ENCODE measurements at regions not wholly inside any gene's neighbourhood (a gene's known extent, or its start where the extent isn't known, plus 50 kb on each side); places are given as distances from the start of the nearest gene placed in this dataset.

- H3K36me3 Mint-ChIP-seq, result no peaks in the 10 kb centered on the region
- H3K27me3 Mint-ChIP-seq, result no peaks in the 10 kb centered on the region
- H3K4me3 Mint-ChIP-seq, result no peak overlapping the region
- no peaks in the 10 kb centered on the region for H3K4me1 Mint-ChIP-seq
- DNase-seq (no peak), ATAC-seq (ENCODE audit: low read depth in 2 of 2) (no peak)
- H3K27ac Mint-ChIP-seq, result no peak overlapping the region
- H3K9me3 Mint-ChIP-seq, result peaks cover 0 to 4% (median 0%) of the 10 kb centered on the region in 7 donors
Observed at GRCh38 chr2:167504061-167504460, 615.8 kb downstream of the XIRP2 start.

DNA sequence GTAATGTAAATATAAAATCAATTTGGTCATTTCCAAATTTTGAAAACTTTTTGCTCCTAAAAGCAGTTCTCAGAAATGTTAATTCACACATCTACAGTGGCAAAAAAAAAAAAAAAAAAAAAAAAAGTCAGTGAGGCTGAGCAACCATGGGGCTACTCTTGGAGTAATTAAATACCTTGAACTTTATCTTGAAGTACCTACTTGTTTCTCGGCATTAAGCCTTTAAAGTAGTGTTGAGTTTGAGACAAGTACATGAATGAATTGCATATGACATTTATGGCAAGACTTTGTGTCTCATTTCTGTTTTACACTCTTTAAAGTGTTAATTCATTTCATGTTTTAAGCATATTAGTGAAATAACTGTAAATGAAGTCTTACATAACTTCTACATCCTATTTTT is 613.3 kb downstream of the XIRP2 start:
- ATAC-seq (ENCODE audit: low read depth in 2 of 2), result no peak
- DNase-seq, result no peak
- H3K4me1 Mint-ChIP-seq, result no peaks in the 10 kb centered on the region
- H3K4me3 Mint-ChIP-seq, result no peak overlapping the region
- H3K27ac Mint-ChIP-seq, result no peak overlapping the region
- H3K36me3 Mint-ChIP-seq, result no peaks in the 10 kb centered on the region
- H3K9me3 Mint-ChIP-seq, result peaks cover 0 to 4% (median 0%) of the 10 kb centered on the region in 7 donors
- H3K27me3 Mint-ChIP-seq, result no peaks in the 10 kb centered on the region

DNA sequence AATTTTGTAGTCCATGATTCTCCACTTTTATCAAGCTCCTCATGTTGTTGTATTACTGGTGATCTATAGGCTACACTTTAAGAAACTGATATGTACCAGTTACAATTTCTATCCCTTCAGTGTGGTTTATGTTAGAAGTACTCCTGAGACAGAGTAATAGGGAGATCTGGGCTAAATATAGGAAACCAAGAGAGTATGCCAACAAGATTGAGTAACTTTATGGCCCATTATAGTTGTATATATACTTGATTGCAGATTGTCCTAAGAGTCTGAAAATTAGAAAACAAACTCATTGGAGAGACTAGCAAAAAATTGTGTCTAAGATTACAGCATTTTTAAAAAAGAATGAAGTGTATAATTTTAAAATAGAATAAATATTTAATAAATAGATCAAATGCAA is 605.6 kb downstream of the XIRP2 start:
- peaks cover 0 to 5% (median 0%) of the 10 kb centered on the region in 7 donors for H3K9me3 Mint-ChIP-seq
- no peaks in the 10 kb centered on the region for H3K4me1 Mint-ChIP-seq
- H3K27ac Mint-ChIP-seq, result no peak overlapping the region
- no peaks in the 10 kb centered on the region for H3K27me3 Mint-ChIP-seq
- H3K36me3 Mint-ChIP-seq, result no peaks in the 10 kb centered on the region
- DNase-seq (no peak), ATAC-seq (ENCODE audit: low read depth in 2 of 2) (no peak)
- no peak overlapping the region for H3K4me3 Mint-ChIP-seq

DNA sequence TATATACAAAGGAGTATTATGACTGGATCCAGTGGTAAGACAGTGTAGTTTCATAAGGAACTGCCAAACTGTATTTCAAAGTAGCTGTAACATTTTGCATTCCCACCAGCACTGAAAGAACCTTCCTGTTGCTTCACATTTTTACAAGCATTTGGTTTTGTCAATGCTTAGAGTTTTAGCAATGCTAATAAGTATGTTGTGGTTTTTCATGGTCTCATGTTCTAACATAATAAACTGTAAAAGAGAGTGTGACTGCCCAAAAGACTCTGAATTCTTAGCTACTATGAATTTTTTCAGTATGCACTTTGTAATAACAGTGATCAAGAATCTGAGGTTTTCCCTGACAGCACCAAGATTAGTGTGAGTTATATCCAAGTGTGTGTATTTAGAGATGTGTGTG is 604.2 kb downstream of the XIRP2 start:
- Mint-ChIP-seq H3K27me3 (no peaks in the 10 kb centered on the region), H3K36me3 (no peaks in the 10 kb centered on the region), H3K4me3 (no peak overlapping the region), H3K9me3 (peaks cover 0 to 5% (median 0%) of the 10 kb centered on the region in 7 donors), H3K4me1 (no peaks in the 10 kb centered on the region), H3K27ac (no peak overlapping the region)
- no peak for DNase-seq
- ATAC-seq (ENCODE audit: low read depth in 2 of 2), result no peak

GRCh38 chr2:167491788-167492187 is 603.5 kb downstream of the XIRP2 start:
- Mint-ChIP-seq H3K4me3 (no peak overlapping the region), H3K36me3 (no peaks in the 10 kb centered on the region), H3K9me3 (peaks cover 0 to 5% (median 0%) of the 10 kb centered on the region in 7 donors), H3K27ac (no peak overlapping the region), H3K27me3 (no peaks in the 10 kb centered on the region), H3K4me1 (no peaks in the 10 kb centered on the region)
- ATAC-seq (ENCODE audit: low read depth in 2 of 2), result no peak
- no peak for DNase-seq

DNA sequence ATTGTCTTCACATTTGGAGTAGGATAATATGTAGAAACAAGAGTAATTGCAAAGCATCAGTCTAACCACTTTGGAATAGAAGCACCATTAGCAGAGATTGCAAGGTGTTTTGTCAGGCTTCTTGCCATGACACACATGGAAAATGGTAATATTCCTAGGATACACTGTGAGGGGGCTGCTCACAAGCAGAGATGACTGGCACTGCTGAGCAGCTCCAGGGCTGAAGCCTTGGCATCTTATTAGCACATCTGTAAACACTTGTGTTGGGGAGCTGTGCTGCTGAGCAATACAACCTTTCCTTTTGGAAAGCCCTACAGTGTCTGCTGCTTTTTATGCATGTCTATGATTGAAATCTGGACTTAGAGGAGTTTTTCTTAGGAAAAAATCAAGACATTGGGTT is 602.2 kb downstream of the XIRP2 start:
- Mint-ChIP-seq H3K4me1 (no peaks in the 10 kb centered on the region), H3K27me3 (no peaks in the 10 kb centered on the region), H3K36me3 (no peaks in the 10 kb centered on the region), H3K9me3 (peaks cover 0 to 3% (median 0%) of the 10 kb centered on the region in 7 donors), H3K4me3 (no peak overlapping the region), H3K27ac (no peak overlapping the region)
- ATAC-seq (ENCODE audit: low read depth in 2 of 2), result no peak
- no peak for DNase-seq

- ATAC-seq (ENCODE audit: low read depth in 2 of 2) (no peak), DNase-seq (no peak)
- Mint-ChIP-seq H3K27me3 (no peaks in the 10 kb centered on the region), H3K4me3 (no peak overlapping the region), H3K4me1 (no peaks in the 10 kb centered on the region), H3K9me3 (peaks cover 0 to 3% (median 0%) of the 10 kb centered on the region in 7 donors), H3K27ac (no peak overlapping the region), H3K36me3 (no peaks in the 10 kb centered on the region)
Observed at GRCh38 chr2:167489325-167489724, 601.0 kb downstream of the XIRP2 start.

- Mint-ChIP-seq H3K9me3 (peaks cover 0 to 3% (median 0%) of the 10 kb centered on the region in 7 donors), H3K27me3 (no peaks in the 10 kb centered on the region), H3K36me3 (no peaks in the 10 kb centered on the region), H3K4me3 (no peak overlapping the region), H3K27ac (no peak overlapping the region), H3K4me1 (no peaks in the 10 kb centered on the region)
- ATAC-seq (ENCODE audit: low read depth in 2 of 2), result no peak
- no peak for DNase-seq
Observed at GRCh38 chr2:167487728-167488127, 599.4 kb downstream of the XIRP2 start.

DNA sequence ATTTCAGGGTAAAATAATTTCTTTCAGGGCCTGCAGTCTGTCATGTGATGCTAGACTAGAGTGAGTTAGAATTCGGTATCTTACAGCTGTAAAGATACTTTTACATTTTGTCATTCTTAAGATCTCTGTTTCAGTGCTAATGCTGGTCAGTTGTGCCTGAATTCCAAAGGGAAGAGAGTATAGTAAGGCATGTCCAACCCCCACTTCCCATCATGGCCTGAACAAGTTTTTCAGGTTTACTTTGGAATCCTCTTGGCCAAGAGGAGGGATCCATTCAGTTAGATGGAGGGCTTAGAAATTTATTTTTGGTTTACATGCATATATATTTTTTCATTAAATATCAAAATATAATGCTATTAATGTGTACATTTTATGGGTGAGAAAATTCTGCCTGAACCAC is 596.6 kb downstream of the XIRP2 start:
- H3K4me1 Mint-ChIP-seq, result no peaks in the 10 kb centered on the region
- H3K9me3 Mint-ChIP-seq, result peaks cover 0 to 3% (median 0%) of the 10 kb centered on the region in 7 donors
- no peak overlapping the region for H3K4me3 Mint-ChIP-seq
- H3K36me3 Mint-ChIP-seq, result no peaks in the 10 kb centered on the region
- DNase-seq (no peak), ATAC-seq (ENCODE audit: low read depth in 2 of 2) (no peak)
- H3K27ac Mint-ChIP-seq, result no peak overlapping the region
- no peaks in the 10 kb centered on the region for H3K27me3 Mint-ChIP-seq

DNA sequence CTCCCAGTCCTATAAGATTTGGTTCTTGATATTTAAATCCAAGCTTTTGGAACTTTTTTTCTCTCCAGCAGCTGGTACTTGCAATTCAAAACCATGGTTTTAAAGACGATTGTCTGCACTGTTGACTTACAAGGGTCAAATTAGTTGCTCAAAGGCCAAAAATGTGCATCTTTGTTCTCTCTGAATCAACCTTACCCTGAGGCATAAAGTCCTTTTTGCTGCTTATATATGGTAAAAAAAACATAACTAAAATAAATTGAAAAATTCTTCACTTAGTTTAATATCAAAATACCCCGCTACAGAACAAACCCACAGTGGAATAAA is 592.7 kb downstream of the XIRP2 start:
- ATAC-seq (ENCODE audit: low read depth in 2 of 2) (no peak), DNase-seq (no peak)
- Mint-ChIP-seq H3K4me1 (no peaks in the 10 kb centered on the region), H3K36me3 (no peaks in the 10 kb centered on the region), H3K27me3 (no peaks in the 10 kb centered on the region), H3K27ac (no peak overlapping the region), H3K9me3 (peaks cover 0 to 2% (median 0%) of the 10 kb centered on the region in 7 donors), H3K4me3 (no peak overlapping the region)

DNA sequence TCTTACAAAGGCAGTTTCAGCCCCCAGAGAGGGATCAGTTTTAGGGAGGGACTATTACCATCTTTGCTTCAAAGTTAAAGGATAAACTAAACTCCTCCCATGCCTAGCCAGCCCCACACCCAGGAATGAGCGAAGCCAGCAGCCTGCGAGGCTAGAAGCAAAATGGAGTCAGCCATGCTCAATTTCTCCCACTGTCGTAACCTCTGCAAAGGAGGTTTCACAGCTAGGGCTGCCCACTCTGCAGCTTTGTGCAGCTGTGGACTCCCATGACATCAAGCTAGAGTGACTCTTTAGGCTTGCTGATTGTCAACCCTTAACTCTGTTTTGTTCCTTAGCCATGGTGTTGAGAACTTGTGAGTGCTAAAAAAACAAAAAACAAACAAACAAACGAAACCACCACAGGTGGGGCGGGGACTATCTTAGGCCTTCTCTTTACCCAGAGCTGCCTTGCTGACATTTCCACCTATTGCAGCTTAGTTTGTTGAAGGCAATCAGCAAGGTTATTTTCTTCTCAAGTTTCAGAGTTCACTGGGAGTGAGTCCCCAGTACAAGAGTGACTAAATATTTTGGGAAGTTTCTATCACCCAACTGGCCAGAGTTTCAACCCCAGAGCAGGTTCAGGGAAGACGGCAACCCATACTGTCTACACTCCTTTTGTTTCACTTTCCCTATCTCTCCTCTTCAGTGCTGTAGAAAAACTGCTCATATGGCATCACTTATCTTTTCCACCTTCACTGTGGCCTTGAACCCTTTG is 592.1 kb downstream of the XIRP2 start:
- Mint-ChIP-seq H3K27me3 (no peaks in the 10 kb centered on the region), H3K4me1 (no peaks in the 10 kb centered on the region), H3K4me3 (no peak overlapping the region), H3K36me3 (no peaks in the 10 kb centered on the region), H3K9me3 (peaks cover 0 to 2% (median 0%) of the 10 kb centered on the region in 7 donors), H3K27ac (no peak overlapping the region)
- no peak for ATAC-seq (ENCODE audit: low read depth in 2 of 2)
- DNase-seq, result no peak

DNA sequence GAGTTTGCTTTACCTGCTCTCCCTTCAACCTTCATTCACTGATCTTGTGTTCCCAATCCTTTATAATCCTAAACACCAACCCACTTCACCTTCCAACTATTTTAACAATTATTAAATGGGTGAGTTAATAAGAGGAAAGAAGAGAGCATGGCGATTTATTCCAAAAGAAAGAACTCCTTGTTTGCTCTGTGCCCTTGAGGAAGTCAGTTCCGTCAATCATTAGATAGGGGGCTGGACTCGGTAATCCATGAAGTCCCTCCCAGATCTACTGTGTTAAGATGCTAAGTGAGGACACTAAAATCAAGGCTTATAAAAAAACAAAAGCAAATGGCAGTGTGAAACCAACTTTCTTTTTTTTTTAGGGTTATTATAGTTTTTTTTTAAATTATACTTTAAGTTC is 589.9 kb downstream of the XIRP2 start:
- ATAC-seq (ENCODE audit: low read depth in 2 of 2) (no peak), DNase-seq (no peak)
- Mint-ChIP-seq H3K4me1 (no peaks in the 10 kb centered on the region), H3K27me3 (no peaks in the 10 kb centered on the region), H3K27ac (no peak overlapping the region), H3K4me3 (no peak overlapping the region), H3K9me3 (peaks cover 0 to 2% (median 0%) of the 10 kb centered on the region in 7 donors), H3K36me3 (no peaks in the 10 kb centered on the region)

DNA sequence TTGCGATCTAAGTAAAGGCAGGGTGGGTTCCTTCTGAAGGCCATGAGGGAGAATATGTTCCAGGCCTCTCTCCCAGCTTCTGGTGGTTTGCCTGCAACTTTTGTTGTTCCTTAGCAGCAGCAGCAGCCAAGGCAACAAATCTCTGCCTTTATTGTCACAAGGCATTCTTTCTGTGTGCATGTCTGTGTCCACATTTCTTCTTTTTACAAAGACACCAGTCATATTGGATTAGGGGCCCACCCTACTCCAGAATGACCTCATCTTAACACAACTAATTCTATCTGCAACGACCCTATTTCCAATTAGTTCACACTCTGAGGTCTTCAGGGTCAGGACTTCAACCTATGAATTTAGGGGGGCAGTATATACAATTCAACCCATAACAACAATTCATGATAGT is 587.5 kb downstream of the XIRP2 start:
- DNase-seq, result no peak
- H3K27me3 Mint-ChIP-seq, result no peaks in the 10 kb centered on the region
- no peaks in the 10 kb centered on the region for H3K9me3 Mint-ChIP-seq
- H3K4me3 Mint-ChIP-seq, result no peak overlapping the region
- H3K36me3 Mint-ChIP-seq, result no peaks in the 10 kb centered on the region
- ATAC-seq (ENCODE audit: low read depth in 2 of 2), result no peak
- H3K4me1 Mint-ChIP-seq, result no peaks in the 10 kb centered on the region
- no peak overlapping the region for H3K27ac Mint-ChIP-seq

DNA sequence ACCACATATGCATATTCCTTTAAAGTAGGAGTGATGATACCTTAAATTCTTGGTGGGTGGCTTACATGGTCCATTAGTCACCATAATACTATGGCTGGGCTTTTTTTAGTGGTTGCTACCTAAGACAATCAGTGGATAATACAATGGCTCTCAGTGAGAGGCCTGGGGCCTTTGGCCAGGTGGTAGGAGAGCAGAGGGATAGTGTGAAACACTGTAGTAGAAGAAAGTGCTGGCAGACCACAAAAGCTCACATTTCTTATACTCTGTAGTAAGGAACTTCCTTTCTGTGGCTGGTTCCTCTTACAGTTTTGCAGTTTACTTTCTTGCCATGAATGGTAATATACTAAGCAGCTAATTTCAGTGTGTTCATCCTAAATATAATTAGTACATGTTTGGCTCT is 583.5 kb downstream of the XIRP2 start:
- H3K4me1 Mint-ChIP-seq, result no peaks in the 10 kb centered on the region
- H3K9me3 Mint-ChIP-seq, result no peaks in the 10 kb centered on the region
- H3K36me3 Mint-ChIP-seq, result no peaks in the 10 kb centered on the region
- H3K4me3 Mint-ChIP-seq, result no peak overlapping the region
- DNase-seq (no peak), ATAC-seq (ENCODE audit: low read depth in 2 of 2) (no peak)
- no peaks in the 10 kb centered on the region for H3K27me3 Mint-ChIP-seq
- peak overlapping the region in 1 of 6 donors; percentile 78 for H3K27ac Mint-ChIP-seq

- Mint-ChIP-seq H3K9me3 (no peaks in the 10 kb centered on the region), H3K27me3 (no peaks in the 10 kb centered on the region), H3K36me3 (no peaks in the 10 kb centered on the region), H3K27ac (peak overlapping the region in 1 of 6 donors; percentile 78), H3K4me3 (no peak overlapping the region), H3K4me1 (no peaks in the 10 kb centered on the region)
- ATAC-seq (ENCODE audit: low read depth in 2 of 2), result no peak
- DNase-seq, result no peak
Observed at GRCh38 chr2:167471332-167471731, 583.1 kb downstream of the XIRP2 start.

Measured in naive B cell (primary cell).